Left forelimb (tissue), 1 donor: ENCODE measurements at regions not wholly inside any gene's neighbourhood (a gene's known extent, or its start where the extent isn't known, plus 50 kb on each side); places are given as distances from the start of the nearest gene placed in this dataset.
A peak's percentile ranks its signal among the peaks of the same experiment; 100 is the strongest.
"Not testable (repeated sequence)": the region's sequence is repeated elsewhere in the genome, so short reads cannot be mapped to it uniquely, and the experiment has no call there.

Experiments
- DNase-seq: peaks from one replicate; pipeline ENCODE4 v3.0.0-alpha.2; 2018; ENCODE audit warnings: low spot score

- peak; percentile 92 for DNase-seq
These were observed 141.0 kb upstream of the KCNJ18 start for GRCh38 chr17:21551081-21551881.

- not testable (repeated sequence) for DNase-seq
These were observed 133.4 kb upstream of the KCNJ18 start for GRCh38 chr17:21558921-21559320.

GRCh38 chr17:21564262-21564661 is 128.1 kb upstream of the KCNJ18 start:
- no peak for DNase-seq

- DNase-seq: not testable (repeated sequence)
These were observed 127.6 kb upstream of the KCNJ18 start for GRCh38 chr17:21564757-21565156.

GRCh38 chr17:21570427-21570826 is 121.9 kb upstream of the KCNJ18 start:
- not testable (repeated sequence) for DNase-seq

- not testable (repeated sequence) for DNase-seq
These were observed 120.2 kb upstream of the KCNJ18 start for GRCh38 chr17:21572148-21572547.

GRCh38 chr17:21573271-21573960 is 118.9 kb upstream of the KCNJ18 start:
- DNase-seq: not testable (repeated sequence)

- DNase-seq: peak; percentile 75
These were observed 118.2 kb upstream of the KCNJ18 start for GRCh38 chr17:21573961-21574610.

- DNase-seq: not testable (repeated sequence)
These were observed 117.6 kb upstream of the KCNJ18 start for GRCh38 chr17:21574611-21575255.

- not testable (repeated sequence) for DNase-seq
These were observed 113.5 kb upstream of the KCNJ18 start for GRCh38 chr17:21578783-21579182.

- no peak for DNase-seq
These were observed 99.5 kb upstream of the KCNJ18 start for GRCh38 chr17:21592774-21593173.

GRCh38 chr17:21593452-21594105 is 98.7 kb upstream of the KCNJ18 start:
- not testable (repeated sequence) for DNase-seq

- DNase-seq: no peak
These were observed 97.2 kb upstream of the KCNJ18 start for GRCh38 chr17:21595086-21595485.

- DNase-seq: no peak
These were observed 90.1 kb upstream of the KCNJ18 start for GRCh38 chr17:21602176-21602575.

- DNase-seq: not testable (repeated sequence)
These were observed 89.0 kb upstream of the KCNJ18 start for GRCh38 chr17:21603292-21603691.

- DNase-seq: not testable (repeated sequence)
These were observed 80.9 kb upstream of the KCNJ18 start for GRCh38 chr17:21611443-21611842.

- not testable (repeated sequence) for DNase-seq
These were observed 79.9 kb upstream of the KCNJ18 start for GRCh38 chr17:21612123-21613070.

GRCh38 chr17:21613071-21613429 is 79.3 kb upstream of the KCNJ18 start:
- DNase-seq: peak; percentile 59

- DNase-seq: not testable (repeated sequence)
These were observed 65.3 kb upstream of the KCNJ18 start for GRCh38 chr17:21626987-21627386.
